HG03095 (cell line): ENCODE measurements at regions not wholly inside any gene's neighbourhood (a gene's known extent, or its start where the extent isn't known, plus 50 kb on each side); places are given as distances from the start of the nearest gene placed in this dataset.
"Not testable (repeated sequence)": the region's sequence is repeated elsewhere in the genome, so short reads cannot be mapped to it uniquely, and the experiment has no call there.

Source experiments
- ATAC-seq: cut with Tn5 transposase; IDR thresholded peaks from one replicate; pipeline ENCODE4 v1.9.1; 2021; ENCODE audit warnings: moderate library complexity; ENCODE audit not compliant: unreplicated experiment

DNA sequence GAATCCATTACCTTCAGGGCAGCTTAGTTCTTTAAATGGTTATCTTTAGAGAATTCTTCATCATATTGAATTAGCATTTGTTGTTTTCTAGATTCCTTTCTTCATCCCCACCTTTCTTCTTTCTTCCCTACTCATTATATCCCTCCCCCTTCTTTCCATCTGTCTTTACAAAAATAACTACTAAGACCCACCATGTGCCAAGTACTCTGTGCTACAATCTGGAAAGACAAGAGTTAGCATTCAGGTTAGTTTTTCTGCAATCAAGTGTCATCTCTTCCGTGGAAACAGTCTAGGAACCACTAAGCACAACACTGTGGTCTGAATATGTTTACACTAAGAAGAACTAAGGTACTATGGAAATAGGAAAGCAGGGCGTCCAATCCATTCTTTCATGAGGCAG lies 897.4 kb upstream of the TENM4 start:
- ATAC-seq, result no peak

DNA sequence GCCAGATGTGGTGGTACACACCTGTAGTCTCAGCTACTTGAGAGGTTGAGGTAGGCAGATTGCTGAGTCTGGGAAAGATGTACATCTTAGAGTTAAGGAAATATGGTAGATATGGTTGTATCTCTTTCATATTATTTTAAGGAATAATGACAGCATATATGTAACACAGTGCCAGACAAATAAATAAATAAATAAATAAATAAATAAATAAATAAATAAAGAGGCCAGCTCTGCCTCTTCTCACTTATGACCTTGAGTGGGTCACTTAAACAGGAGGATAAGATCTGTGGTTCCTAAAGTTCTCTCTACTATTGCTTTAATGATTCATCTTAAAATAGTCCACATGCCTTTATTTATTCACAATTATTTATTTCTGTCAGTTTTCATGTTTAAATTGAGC lies 890.9 kb upstream of the TENM4 start:
- ATAC-seq, result no peak

DNA sequence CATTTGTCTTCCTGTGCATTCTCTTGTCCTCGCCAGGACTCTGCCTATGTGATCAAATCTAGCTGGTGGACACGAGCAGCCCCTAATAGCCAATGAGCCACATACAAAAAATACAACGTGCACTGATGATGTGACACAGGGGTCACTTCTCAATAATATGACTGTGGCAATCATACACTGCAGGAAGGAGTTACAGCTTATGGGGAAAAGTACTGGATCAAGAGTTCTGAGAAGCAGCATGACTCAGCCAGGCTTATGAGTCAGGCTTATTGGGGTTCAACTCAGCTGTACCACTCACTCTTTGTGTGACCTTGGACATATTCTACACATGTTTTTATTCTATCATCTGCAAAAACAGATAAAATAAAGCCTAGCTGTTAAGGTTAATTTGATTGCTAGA lies 889.4 kb upstream of the TENM4 start:
- no peak for ATAC-seq

DNA sequence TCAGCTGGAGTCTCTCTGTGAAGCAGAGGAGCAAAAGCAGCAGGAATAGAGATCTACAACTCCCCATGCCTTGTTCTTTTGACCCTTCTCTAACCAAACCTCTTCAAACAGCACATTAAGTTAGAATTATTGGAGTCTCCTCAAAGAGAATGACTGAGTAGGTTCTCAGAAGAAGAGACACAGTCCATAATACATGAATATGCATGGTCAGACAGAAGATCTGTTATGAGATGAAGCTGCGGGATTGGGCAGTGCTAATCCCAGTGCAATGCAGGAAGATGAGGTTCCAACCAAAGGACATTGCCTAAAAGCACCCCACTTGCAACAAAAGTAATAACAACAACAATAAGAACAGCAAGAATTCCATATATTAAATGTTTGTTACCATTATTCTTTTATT lies 887.9 kb upstream of the TENM4 start:
- no peak for ATAC-seq

DNA sequence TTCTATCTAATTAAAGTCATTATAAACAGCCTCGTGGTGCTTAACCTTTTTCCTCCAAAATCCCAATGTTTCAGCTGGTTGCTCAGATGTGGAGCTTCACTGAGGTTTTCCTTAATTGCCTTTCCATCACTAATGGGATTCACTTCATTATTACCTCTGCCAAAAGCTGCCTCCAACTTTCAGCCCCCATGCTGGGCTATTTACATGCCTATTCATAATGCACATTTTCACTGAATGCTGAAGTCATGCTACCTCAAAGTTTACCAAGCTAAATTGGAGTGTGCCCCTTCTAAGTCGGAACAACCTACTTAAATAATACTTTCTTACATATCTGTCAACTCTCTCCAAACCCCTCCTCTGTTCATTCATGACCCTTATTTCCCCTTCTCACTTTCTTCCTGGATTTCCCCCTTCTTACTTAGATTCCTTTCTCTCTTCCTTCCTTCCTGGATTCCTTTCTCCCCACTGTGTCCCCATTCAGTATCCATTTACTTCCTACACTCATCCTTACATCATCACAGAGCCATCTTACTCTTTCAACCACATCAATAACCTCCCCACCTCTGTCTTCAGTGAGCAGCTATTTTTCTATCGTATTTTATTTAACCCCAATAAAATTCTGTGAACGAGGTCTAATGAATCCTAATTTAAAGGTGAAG lies 887.3 kb upstream of the TENM4 start:
- ATAC-seq, result no peak

DNA sequence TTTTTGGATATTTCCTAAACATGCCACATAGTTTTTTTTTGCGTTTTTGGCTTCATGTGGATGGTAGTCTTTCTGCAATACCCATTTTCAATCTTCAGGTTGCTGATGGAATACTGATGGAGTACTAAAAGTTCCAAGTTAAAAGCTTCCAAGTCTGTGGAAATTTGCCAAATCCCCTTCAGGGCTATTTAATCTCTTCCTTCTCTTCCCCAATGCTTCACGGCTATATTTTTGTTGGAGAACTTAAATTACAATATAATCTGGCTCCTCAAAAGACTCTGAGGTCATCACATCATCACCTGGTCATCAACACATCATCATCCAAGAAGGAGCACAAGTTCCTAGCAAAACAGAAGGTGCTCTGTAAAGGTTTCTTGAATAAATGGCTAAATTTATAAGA lies 881.0 kb upstream of the TENM4 start:
- ATAC-seq, result no peak

DNA sequence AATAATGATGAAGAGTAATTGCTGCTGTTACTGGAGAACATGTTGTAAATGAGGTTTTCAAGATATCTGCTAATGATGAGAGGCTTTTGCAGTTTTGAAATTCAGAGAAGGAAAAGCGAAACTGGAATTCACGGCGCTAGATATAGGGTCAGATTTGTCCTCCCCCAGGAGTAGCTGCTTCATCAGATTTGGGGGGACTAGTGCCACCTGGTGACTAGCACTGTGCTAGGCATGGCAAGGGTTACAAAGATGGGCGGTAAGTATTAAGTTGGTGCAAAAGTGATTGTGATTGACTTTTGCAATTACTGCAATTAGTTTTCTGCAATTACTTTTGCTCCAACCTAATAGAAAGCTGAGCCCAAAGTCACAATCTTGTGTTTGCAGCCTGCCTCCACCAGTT lies 879.9 kb upstream of the TENM4 start:
- no peak for ATAC-seq

DNA sequence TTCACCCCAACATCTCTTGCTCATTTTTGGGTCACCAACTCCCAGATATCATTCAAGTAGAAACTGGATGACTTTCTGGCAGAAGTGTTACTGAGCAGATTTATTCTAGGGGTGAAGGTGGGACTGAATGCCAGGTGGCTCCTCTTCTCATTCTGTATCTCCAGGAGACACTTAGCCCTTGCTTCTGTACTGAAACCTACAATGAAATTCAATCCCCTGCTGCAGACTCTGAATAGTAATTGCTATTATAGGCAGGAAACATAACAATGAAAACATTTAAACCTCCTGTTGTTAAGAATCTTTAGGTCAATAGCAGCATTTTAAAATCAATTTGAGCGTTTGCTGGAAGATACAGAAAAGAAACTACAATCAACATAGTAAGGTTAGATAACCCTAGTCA lies 879.4 kb upstream of the TENM4 start:
- no peak for ATAC-seq

DNA sequence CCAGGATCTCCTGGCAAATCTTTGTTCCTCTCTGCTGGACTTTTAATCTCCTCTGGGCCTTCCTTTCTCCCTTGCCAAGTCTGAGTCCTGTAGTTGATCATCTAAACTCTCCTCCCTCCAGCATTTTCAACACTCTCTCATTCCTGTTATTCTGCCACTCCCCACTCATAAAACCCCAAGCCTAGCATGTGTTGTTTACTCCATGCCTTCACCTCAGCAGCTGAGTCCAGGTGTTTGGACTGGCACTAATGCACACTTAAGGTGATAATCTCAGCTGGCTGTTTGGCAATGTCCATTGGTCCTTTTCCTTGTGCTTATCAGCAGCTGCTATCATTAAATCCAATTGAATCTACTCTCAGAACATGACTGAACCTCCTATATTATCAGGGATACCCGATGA lies 876.8 kb upstream of the TENM4 start:
- ATAC-seq, result no peak

DNA sequence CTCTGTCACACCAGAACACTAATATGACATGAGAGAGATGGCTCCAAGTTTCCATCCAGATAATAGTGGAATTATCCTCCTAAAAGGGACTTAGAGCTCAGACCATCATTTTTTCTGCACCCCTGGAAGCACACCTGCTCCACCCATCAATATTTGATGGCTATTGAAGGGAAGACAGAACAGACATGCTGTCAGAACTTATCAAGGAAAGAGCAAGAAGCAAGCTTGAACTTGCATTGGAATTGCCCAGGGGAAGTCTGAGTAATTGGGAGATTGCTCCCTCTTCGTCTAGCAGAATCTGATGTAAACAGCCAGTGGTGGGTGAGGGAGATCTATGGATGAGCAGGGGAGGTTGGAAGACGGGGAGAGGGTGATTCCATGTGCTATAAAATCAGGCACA lies 874.4 kb upstream of the TENM4 start:
- ATAC-seq, result no peak

DNA sequence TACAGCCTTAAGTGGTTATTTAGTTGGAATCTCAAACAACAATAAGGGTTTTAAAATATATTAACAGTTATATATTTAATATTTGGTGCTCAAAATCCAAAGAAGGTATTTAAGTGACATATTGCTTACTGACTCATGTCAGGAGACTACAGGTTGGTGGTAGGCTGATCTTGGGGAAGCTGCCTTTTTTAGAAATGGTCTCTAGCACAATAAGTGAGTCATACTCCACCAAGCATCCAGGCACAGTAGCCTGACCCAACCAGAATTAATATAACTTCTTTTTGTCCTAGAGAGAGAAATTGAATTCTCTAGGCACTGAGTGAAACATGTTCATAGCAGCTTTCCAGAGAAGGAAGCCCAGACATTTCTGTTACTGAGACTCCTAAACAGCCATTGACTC lies 868.5 kb upstream of the TENM4 start:
- ATAC-seq, result no peak

DNA sequence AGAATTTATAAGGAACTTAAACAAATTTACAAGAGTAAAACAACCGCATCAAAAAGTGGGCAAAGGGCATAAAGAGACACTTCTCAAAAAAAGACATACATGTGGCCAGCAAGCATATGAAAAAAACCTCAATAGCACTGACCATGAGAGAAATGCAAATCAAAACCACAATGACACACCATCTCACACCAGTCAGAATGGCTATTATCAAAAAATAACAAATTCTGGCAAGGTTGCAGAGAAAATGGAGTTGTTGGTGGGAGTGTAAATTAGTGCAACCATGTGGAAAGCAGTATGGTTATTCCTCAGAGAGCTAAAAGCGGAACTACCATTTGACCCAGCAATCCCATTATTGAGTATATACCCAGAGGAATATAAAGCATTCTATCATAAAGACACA lies 866.8 kb upstream of the TENM4 start:
- ATAC-seq, result no peak

DNA sequence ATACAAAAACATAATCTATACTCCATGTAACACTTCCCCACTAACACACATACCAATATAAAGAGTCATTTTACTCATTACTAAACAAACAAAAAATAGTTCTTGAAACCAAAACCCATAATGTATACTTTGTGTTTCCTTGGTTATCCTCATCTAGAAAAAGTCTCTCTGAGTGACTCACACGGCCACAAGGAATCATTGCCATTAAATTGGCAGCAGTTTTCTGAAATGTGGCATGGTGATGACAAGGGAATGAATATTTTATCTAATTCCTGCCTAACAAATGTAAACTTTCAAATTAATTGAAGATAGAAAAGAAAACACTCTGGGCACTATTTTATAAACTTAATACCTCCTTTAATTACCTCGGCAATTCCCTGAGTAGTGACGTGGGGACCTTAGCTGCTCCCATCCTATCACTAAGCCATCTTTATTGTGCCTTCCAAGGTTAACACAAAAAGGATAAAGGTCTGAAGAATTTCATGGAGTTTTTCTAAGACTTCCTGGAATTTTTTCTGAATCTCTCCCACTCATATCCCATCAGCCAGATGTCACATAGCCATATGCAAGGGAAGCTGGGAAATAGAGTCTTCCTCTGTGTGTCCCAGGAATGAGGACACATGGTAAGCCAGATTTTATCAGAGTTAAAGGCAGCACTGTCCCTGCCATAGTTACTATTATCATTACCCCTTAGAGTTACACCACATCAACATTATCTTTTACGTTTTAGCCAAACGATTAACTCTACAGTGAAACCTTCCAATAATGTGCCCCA lies 857.2 kb upstream of the TENM4 start:
- no peak for ATAC-seq

DNA sequence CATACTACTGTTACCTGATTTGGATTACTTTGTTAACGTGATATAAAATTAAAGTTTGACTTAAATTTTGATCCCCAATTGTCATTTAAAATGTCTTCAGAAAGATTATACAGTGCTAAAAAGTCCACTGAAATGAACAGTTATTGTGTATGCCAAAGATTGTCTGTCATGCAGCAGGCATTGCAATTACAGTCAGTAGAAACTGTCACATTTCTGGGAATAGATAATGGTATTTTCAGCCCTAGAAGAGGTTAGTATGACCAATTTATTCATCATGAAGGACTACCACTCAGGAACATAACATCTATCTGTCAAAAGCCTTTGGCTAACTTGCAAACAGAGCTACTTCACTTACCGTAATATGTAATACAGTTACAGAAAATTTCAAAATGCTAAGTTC lies 852.5 kb upstream of the TENM4 start:
- ATAC-seq, result no peak

DNA sequence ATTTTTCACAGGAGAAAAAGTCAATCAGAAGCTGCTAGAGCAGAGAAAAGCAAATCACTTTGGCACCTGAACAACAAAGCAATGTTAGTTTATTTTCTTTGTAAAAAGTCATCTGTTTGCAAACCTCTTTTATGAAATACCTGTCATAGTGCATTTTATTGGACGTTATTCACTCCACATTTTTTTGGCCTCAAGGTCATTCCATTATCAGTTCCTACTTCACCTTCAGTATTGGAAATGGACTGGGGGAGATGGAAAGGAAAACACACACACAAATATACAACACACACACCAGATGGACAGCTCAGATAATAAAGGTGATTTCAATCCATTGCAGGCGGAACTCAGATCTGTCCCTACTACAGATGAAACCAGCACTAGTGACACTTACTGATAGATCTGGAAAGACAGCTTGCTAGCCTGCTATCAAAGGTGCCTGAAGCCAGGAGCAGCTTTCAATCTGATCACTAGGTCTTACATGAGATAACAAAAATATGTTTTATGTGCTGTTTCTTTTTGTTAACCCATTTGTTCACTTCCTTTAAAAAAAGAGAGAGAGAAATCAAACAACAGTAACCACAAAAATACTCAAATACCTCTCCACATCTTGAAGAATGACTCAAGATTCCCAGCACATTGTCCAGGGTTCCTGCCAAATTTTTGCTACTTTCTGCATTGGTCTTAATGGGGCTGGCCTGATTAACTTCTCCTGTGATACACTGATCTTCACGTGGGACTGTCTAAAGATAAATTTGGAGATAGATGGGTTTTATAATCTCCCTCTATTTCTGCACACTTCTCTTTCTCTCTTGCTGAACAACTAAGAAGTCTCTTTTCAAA lies 844.3 kb upstream of the TENM4 start:
- no peak for ATAC-seq

DNA sequence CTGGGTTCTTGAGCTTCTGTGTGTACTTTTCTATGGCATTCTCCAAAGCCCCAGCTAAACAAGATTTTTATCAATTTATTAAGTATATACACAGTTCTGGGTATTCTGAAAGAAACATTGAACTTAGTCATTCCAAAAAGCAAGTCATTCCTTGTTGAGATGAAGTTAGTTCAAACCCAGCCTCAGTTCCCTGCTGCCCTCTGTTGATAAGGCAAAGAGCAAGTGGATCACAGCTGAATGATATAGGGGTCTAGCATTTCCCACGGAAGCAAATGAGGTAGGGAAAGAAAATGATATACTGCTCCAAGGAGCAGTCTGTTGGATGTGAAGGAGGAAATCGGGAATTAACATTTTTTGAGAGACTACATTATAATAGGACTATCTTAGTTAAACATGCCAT lies 841.8 kb upstream of the TENM4 start:
- no peak for ATAC-seq

DNA sequence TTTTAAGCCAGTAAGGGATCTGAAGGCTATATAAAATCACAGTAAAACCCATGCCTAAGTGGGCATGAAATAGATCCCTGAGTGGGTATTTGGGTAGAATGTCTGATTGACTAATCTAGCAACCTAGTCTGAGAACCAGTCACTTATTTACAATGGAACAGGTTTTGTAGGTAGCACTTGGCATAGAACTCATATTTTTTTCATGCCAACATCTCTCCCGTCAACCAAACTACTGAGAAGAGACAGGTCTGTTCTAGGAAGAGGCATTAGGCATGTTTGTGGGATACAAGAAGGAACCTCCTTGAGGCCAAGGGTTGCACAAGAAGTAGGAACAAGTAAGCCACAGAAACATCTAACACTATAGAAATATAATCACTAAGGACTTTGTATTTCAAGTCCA lies 840.4 kb upstream of the TENM4 start:
- ATAC-seq, result no peak

DNA sequence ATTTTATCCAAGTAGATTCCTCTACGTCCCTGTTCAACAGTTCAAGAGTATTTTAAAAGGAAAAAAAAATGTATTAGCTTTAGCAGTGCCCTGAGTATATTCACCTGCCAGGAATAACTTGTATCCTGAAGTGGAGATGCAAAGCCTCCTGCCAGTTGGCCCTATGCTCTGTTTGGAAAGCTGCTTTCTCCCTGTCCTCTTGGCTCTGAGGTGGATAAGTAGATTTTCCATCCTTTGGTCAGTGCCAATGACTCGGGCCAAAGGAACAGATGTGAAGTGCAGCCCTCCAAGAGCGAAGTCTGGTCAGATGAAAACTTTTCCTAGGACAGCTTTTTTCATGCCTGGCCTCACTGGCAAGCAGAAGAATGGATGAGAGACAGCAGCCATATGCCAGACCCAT lies 839.9 kb upstream of the TENM4 start:
- no peak for ATAC-seq

DNA sequence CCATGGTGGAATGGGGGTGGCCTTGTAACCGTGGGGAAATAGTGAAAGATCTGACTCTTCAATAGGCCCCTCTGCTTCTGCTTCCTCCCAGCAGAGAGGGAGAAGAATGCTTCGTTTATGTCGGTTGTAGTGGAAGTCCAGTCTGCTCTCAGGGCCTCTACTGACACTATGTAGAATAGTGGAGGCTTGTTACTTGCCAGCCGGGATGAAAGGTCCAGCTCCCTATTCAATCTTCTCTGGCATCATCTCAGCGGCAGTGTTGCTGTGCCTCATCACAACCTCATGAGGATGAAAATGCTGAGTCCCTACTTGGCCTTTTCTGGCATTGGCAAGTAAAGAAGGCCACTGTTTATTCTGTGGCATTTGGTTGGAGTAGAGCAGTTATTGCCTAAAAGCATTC lies 820.9 kb upstream of the TENM4 start:
- ATAC-seq, result no peak

DNA sequence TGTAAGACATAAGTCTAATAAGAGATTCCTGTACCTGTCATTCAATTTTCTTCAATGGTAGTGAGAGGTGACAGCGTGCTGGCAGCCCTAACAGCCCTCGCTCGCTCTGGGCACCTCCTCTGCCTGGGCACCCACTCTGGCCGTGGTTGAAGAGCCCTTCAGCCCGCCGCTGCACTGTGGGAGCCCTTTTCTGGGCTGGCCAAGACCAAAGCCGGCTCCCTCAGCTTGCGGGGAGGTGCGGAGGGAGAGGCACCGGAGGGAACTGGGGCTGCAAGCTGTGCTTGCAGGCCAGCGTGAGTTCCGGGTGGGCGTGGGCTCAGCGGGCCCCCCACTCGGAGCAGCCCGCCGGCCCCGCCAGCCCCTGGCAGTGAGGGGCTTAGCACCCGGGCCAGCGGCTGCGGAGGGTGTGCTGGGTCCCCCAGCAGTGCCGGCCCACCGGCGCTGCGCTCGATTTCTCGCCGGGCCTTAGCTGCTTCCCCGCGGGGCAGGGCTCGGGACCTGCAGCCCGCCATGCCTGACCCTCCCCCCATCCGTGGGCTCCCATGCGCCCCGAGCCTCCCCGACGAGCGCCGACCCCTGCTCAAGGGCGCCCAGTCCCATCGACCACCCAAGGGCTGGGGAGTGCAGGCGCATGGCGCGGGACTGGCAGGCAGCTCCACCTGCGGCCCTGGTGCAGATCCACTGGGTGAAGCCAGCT lies 816.6 kb upstream of the TENM4 start:
- not testable (repeated sequence) for ATAC-seq

DNA sequence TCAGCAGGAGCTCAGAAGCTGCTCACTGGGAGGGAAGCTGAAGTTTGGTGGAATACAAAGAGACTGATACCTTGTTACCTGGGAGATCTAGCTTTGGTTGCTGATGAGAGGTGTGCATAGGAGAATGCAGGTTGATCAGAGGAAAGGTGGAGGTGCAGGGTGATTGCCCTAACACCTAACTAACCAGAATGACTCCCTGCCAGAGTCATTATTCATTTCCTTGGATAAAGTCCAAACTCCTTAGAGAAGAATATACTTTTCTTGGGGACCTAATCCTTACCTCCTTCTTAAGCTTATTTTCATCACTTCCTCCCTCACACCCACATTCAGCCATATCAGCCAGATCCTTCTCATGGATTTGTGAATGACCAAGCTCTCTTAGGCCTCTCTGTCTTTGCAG lies 814.2 kb upstream of the TENM4 start:
- ATAC-seq, result no peak
